A673 (cell line): ENCODE measurements at regions not wholly inside any gene's neighbourhood (a gene's known extent, or its start where the extent isn't known, plus 50 kb on each side); places are given as distances from the start of the nearest gene placed in this dataset.

Experiments
- EZH2 ChIP-seq: fragments of 200-600 bp; sonication (generic); IDR thresholded peaks from 2 replicates; pipeline ENCODE4 v1.6.1; 2017; ENCODE audit warnings: borderline replicate concordance, low read depth, mild to moderate bottlenecking, mixed read lengths, antibody characterized with exemption, low read length; ENCODE audit not compliant: poor library complexity, severe bottlenecking
- TF ChIP-seq, protein P1 (sequence below): fragments of 300-800, 200-600 bp; sonication (generic); conservative IDR thresholded peaks from 2 replicates; pipeline ENCODE4 v1.5.1; 2017; ENCODE audit warnings: low read depth, mild to moderate bottlenecking, antibody characterized with exemption, low read length, moderate library complexity, mixed read lengths

DNA sequence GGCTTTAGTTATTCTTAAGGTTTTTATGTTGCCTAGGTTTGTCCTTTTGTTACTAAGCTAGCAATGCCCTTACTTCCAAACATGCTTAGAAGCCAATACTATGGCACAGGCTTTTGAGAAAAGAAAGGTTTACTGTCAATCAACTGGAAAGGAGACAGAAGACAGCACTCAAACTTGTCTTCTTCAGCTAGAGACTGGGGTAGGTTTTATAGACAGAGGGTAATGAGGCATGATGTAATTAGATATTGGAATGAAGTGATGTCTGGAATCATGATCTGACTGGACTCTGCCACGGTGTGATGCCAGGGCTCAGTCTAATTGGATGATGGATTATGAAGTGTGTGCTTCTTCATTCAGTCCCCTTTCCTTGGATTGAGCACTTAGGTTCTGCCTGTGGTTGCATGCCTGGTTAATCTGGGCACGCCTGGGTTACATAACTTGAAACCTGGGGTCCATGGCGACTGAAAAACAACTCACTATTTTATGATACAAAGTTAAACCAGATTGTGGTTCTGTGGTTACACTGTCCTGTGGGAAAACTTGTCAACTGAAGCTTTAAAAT, 625.8 kb downstream of the BRINP3 start:
- TF ChIP-seq, protein P1, sequence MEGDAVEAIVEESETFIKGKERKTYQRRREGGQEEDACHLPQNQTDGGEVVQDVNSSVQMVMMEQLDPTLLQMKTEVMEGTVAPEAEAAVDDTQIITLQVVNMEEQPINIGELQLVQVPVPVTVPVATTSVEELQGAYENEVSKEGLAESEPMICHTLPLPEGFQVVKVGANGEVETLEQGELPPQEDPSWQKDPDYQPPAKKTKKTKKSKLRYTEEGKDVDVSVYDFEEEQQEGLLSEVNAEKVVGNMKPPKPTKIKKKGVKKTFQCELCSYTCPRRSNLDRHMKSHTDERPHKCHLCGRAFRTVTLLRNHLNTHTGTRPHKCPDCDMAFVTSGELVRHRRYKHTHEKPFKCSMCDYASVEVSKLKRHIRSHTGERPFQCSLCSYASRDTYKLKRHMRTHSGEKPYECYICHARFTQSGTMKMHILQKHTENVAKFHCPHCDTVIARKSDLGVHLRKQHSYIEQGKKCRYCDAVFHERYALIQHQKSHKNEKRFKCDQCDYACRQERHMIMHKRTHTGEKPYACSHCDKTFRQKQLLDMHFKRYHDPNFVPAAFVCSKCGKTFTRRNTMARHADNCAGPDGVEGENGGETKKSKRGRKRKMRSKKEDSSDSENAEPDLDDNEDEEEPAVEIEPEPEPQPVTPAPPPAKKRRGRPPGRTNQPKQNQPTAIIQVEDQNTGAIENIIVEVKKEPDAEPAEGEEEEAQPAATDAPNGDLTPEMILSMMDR, result no peak
- no peak for TF ChIP-seq EZH2
